ENCODE measurements at regions not wholly inside any gene's neighbourhood (a gene's known extent, or its start where the extent isn't known, plus 50 kb on each side); places are given as distances from the start of the nearest gene placed in this dataset.
"Not testable (repeated sequence)": the region's sequence is repeated elsewhere in the genome, so short reads cannot be mapped to it uniquely, and the experiment has no call there.

- DNase-seq (ENCODE audit: low read depth): no peak
- no peaks in the 10 kb centered on the region for H3K36me3 ChIP-seq (ENCODE audit: control insufficient read depth, insufficient read depth, low read length)
- no peaks in the 10 kb centered on the region for H3K27me3 ChIP-seq (ENCODE audit: control insufficient read depth, insufficient read depth, low read length)
- no peak overlapping the region for H3K4me3 ChIP-seq (ENCODE audit: low read depth, low read length)
- TF ChIP-seq, protein P1, sequence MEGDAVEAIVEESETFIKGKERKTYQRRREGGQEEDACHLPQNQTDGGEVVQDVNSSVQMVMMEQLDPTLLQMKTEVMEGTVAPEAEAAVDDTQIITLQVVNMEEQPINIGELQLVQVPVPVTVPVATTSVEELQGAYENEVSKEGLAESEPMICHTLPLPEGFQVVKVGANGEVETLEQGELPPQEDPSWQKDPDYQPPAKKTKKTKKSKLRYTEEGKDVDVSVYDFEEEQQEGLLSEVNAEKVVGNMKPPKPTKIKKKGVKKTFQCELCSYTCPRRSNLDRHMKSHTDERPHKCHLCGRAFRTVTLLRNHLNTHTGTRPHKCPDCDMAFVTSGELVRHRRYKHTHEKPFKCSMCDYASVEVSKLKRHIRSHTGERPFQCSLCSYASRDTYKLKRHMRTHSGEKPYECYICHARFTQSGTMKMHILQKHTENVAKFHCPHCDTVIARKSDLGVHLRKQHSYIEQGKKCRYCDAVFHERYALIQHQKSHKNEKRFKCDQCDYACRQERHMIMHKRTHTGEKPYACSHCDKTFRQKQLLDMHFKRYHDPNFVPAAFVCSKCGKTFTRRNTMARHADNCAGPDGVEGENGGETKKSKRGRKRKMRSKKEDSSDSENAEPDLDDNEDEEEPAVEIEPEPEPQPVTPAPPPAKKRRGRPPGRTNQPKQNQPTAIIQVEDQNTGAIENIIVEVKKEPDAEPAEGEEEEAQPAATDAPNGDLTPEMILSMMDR (IDR thresholded peaks at IDR 0.05; ENCODE audit: insufficient read depth, low read length, poor library complexity, severe bottlenecking): no peak
These were observed 230.0 kb upstream of the PPP1R3A start for GRCh38 chr7:114148779-114149178.

DNA sequence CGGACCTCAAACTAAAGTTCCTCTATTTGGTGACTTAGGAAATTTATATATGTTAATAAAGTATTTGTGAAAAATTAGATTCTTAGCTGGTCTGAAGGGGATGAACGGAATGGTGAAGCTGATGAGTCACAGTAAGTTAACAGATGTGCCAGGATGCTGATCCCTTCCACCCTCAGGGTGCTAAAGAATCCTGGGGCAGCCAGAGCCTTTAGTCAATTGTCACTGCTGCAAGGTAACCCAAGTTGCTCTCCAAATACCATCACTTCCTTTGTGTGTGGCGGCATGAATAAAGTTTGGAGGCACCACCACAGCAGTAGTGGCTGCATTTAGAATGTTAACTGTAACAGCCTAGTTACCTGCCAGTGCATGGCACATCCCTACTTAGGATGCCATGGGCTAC lies 222.6 kb upstream of the PPP1R3A start:
- Histone ChIP-seq H3K36me3 (ENCODE audit: control insufficient read depth, insufficient read depth, low read length) (no peaks in the 10 kb centered on the region), H3K27me3 (ENCODE audit: control insufficient read depth, insufficient read depth, low read length) (no peaks in the 10 kb centered on the region), H3K4me3 (ENCODE audit: low read depth, low read length) (no peak overlapping the region)
- no peak for DNase-seq (ENCODE audit: low read depth)
- TF ChIP-seq, protein P1 (IDR thresholded peaks at IDR 0.05; ENCODE audit: insufficient read depth, low read length, poor library complexity, severe bottlenecking): no peak

DNA sequence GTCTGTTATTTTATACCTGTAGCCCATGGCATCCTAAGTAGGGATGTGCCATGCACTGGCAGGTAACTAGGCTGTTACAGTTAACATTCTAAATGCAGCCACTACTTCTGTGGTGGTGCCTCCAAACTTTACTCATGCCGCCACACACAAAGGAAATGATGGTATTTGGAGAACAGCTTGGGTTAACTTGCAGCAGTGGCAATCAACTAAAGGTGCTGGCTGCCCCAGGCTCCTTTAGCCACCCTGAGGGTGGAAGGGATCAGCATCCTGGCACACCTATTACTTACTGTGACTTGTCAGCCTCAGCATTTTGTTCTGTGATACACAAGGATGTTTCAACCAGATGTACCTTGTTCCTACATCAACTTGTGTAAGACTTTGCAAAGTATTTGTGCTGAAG lies 221.8 kb upstream of the PPP1R3A start:
- H3K27me3 ChIP-seq (ENCODE audit: control insufficient read depth, insufficient read depth, low read length): no peaks in the 10 kb centered on the region
- no peak for DNase-seq (ENCODE audit: low read depth)
- H3K4me3 ChIP-seq (ENCODE audit: low read depth, low read length): no peak overlapping the region
- no peaks in the 10 kb centered on the region for H3K36me3 ChIP-seq (ENCODE audit: control insufficient read depth, insufficient read depth, low read length)
- TF ChIP-seq, protein P1 (IDR thresholded peaks at IDR 0.05; ENCODE audit: insufficient read depth, low read length, poor library complexity, severe bottlenecking): no peak

- not testable (repeated sequence) for DNase-seq (ENCODE audit: low read depth); H3K4me3 ChIP-seq (ENCODE audit: low read depth, low read length); H3K27me3 ChIP-seq (ENCODE audit: control insufficient read depth, insufficient read depth, low read length); H3K36me3 ChIP-seq (ENCODE audit: control insufficient read depth, insufficient read depth, low read length)
These were observed 220.9 kb upstream of the PPP1R3A start for GRCh38 chr7:114139690-114140089.

DNA sequence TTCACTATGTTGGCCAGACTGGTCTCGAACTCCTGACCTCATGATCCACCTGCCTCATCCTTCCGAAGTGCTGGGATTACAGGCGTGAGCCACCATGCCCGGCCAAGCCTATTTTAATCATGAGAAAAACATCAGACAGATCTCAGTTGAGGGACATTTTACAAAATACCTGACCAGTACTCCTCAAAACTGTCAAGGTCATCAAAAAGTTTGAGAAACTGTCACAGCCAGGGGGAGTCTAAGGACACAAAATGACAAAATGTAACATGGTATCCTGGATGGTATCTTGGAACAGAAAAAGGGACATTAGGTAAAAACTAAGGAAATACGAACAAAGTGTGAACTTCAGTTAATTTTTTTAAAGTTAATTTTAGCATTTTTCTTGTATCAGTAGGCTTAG lies 219.8 kb upstream of the PPP1R3A start:
- TF ChIP-seq, protein P1 (IDR thresholded peaks at IDR 0.05; ENCODE audit: insufficient read depth, low read length, poor library complexity, severe bottlenecking): no peak
- no peaks in the 10 kb centered on the region for H3K36me3 ChIP-seq (ENCODE audit: control insufficient read depth, insufficient read depth, low read length)
- H3K4me3 ChIP-seq (ENCODE audit: low read depth, low read length): no peak overlapping the region
- no peaks in the 10 kb centered on the region for H3K27me3 ChIP-seq (ENCODE audit: control insufficient read depth, insufficient read depth, low read length)
- DNase-seq (ENCODE audit: low read depth): no peak

- DNase-seq (ENCODE audit: low read depth): no peak
- H3K27me3 ChIP-seq (ENCODE audit: control insufficient read depth, insufficient read depth, low read length): no peaks in the 10 kb centered on the region
- TF ChIP-seq, protein P1 (IDR thresholded peaks at IDR 0.05; ENCODE audit: insufficient read depth, low read length, poor library complexity, severe bottlenecking): no peak
These were observed 214.9 kb upstream of the PPP1R3A start for GRCh38 chr7:114133717-114134116.

More at GRCh38 chr7:114133717-114134116, 214.9 kb upstream of the PPP1R3A start:
- Histone ChIP-seq H3K36me3 (ENCODE audit: control insufficient read depth, insufficient read depth, low read length) (no peaks in the 10 kb centered on the region), H3K4me3 (ENCODE audit: low read depth, low read length) (no peak overlapping the region)
